B cell (primary cell): ENCODE measurements at regions not wholly inside any gene's neighbourhood (a gene's known extent, or its start where the extent isn't known, plus 50 kb on each side); places are given as distances from the start of the nearest gene placed in this dataset.

ENCODE experiments used
- EZH2 ChIP-seq: IDR thresholded peaks from 2 replicates; pipeline ENCODE4 v1.6.1; 2012; ENCODE audit warnings: borderline replicate concordance, low read depth, mild to moderate bottlenecking, moderate library complexity, low read length; ENCODE audit not compliant: insufficient read depth, poor library complexity, severe bottlenecking
- TF ChIP-seq, protein P1 (sequence below): fragments of 200-600 bp; IDR thresholded peaks from one replicate; pipeline ENCODE4 v1.8.0; 2022; ENCODE audit warnings: antibody characterized with exemption, mild to moderate bottlenecking

- TF ChIP-seq, protein P1, sequence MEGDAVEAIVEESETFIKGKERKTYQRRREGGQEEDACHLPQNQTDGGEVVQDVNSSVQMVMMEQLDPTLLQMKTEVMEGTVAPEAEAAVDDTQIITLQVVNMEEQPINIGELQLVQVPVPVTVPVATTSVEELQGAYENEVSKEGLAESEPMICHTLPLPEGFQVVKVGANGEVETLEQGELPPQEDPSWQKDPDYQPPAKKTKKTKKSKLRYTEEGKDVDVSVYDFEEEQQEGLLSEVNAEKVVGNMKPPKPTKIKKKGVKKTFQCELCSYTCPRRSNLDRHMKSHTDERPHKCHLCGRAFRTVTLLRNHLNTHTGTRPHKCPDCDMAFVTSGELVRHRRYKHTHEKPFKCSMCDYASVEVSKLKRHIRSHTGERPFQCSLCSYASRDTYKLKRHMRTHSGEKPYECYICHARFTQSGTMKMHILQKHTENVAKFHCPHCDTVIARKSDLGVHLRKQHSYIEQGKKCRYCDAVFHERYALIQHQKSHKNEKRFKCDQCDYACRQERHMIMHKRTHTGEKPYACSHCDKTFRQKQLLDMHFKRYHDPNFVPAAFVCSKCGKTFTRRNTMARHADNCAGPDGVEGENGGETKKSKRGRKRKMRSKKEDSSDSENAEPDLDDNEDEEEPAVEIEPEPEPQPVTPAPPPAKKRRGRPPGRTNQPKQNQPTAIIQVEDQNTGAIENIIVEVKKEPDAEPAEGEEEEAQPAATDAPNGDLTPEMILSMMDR = no peak
- no peak for TF ChIP-seq EZH2
Measured at GRCh38 chr12:88867510-88867909, 287.2 kb upstream of the KITLG start.
